SK-N-SH (cell line): ENCODE measurements at regions not wholly inside any gene's neighbourhood (a gene's known extent, or its start where the extent isn't known, plus 50 kb on each side); places are given as distances from the start of the nearest gene placed in this dataset.

Experiments used
- CTCF ChIP-seq: fragments of 200-600 bp; sonication (generic); IDR thresholded peaks from 2 replicates; pipeline ENCODE4 v1.6.1; 2017; ENCODE audit warnings: antibody characterized with exemption, mild to moderate bottlenecking, moderate library complexity
- EP300 ChIP-seq, 2 experiments: IDR thresholded peaks; 2 replicates each; pipeline versions ENCODE4 v1.4.0 to v1.6.1; 2012; ENCODE audit warnings: borderline replicate concordance in 1 of 2, low read depth in 1 of 2, low read length in 1 of 2
- PBX3 ChIP-seq: IDR thresholded peaks from 2 replicates; pipeline ENCODE4; 2012

GRCh38 chr7:156383526-156383925 is 257.0 kb upstream of the RNF32 start:
- TF ChIP-seq PBX3 (no peak), CTCF (no peak), EP300 (IDR thresholded peaks at IDR 0.05; ENCODE audit: borderline replicate concordance in 1 of 2, low read depth in 1 of 2, low read length in 1 of 2) (no peak)
